BE2C (cell line): ENCODE measurements at regions not wholly inside any gene's neighbourhood (a gene's known extent, or its start where the extent isn't known, plus 50 kb on each side); places are given as distances from the start of the nearest gene placed in this dataset.

Experiments used
- DNase-seq: peaks from one replicate; pipeline ENCODE4 v3.0.0-alpha.2; 2020
- H3K27me3 ChIP-seq: fragments of 250-450 bp; sonication (Bioruptor Pico); 2 replicates; pipeline ENCODE4 v1.5.1; 2020; ENCODE audit warnings: mild to moderate bottlenecking
- H3K36me3 ChIP-seq: fragments of 250-450 bp; sonication (Bioruptor Pico); 2 replicates; pipeline ENCODE4 v1.5.1; 2020; ENCODE audit warnings: mild to moderate bottlenecking
- H3K4me1 ChIP-seq: fragments of 250-450 bp; sonication (Bioruptor Pico); 2 replicates; pipeline ENCODE4 v1.5.1; 2020
- H3K4me3 ChIP-seq: 2 replicates; pipeline ENCODE4 v1.5.1; 2011; ENCODE audit warnings: low read depth, low read length
- H3K9me3 ChIP-seq: fragments of 250-450 bp; sonication (Bioruptor Pico); 2 replicates; pipeline ENCODE4 v1.5.1; 2020
- CTCF ChIP-seq: IDR thresholded peaks from 2 replicates; pipeline ENCODE4 v1.5.1; 2012; ENCODE audit warnings: mild to moderate bottlenecking, low read depth, low read length

GRCh38 chr7:25672496-25672895 is 444.2 kb upstream of the NPVF start:
- Histone ChIP-seq H3K27me3 (no peaks in the 10 kb centered on the region), H3K4me3 (no peak overlapping the region), H3K9me3 (no peaks in the 10 kb centered on the region), H3K36me3 (no peaks in the 10 kb centered on the region), H3K4me1 (peaks cover 36% of the 10 kb centered on the region)
- TF ChIP-seq CTCF = no peak
- no peak for DNase-seq

GRCh38 chr7:25675789-25676474 is 447.6 kb upstream of the NPVF start:
- peaks cover 17% of the 10 kb centered on the region for H3K4me1 ChIP-seq
- H3K9me3 ChIP-seq = no peaks in the 10 kb centered on the region
- DNase-seq = peak; percentile 29
- no peaks in the 10 kb centered on the region for H3K27me3 ChIP-seq
- no peaks in the 10 kb centered on the region for H3K36me3 ChIP-seq
- TF ChIP-seq CTCF = no peak
- no peak overlapping the region for H3K4me3 ChIP-seq

GRCh38 chr7:25677595-25677994 is 449.3 kb upstream of the NPVF start:
- peaks cover 14% of the 10 kb centered on the region for H3K4me1 ChIP-seq
- TF ChIP-seq CTCF = no peak
- no peaks in the 10 kb centered on the region for H3K27me3 ChIP-seq
- no peak for DNase-seq
- no peaks in the 10 kb centered on the region for H3K9me3 ChIP-seq
- no peaks in the 10 kb centered on the region for H3K36me3 ChIP-seq
- H3K4me3 ChIP-seq = no peak overlapping the region

GRCh38 chr7:25678215-25678614 is 449.9 kb upstream of the NPVF start:
- H3K27me3 ChIP-seq = no peaks in the 10 kb centered on the region
- DNase-seq = no peak
- peaks cover 14% of the 10 kb centered on the region for H3K4me1 ChIP-seq
- no peaks in the 10 kb centered on the region for H3K36me3 ChIP-seq
- TF ChIP-seq CTCF = no peak
- H3K4me3 ChIP-seq = no peak overlapping the region
- no peaks in the 10 kb centered on the region for H3K9me3 ChIP-seq

GRCh38 chr7:25680636-25681035 is 452.4 kb upstream of the NPVF start:
- TF ChIP-seq CTCF = no peak
- Histone ChIP-seq H3K4me3 (no peak overlapping the region), H3K36me3 (no peaks in the 10 kb centered on the region), H3K27me3 (no peaks in the 10 kb centered on the region), H3K4me1 (peaks cover 14% of the 10 kb centered on the region), H3K9me3 (no peaks in the 10 kb centered on the region)
- no peak for DNase-seq

GRCh38 chr7:25684360-25684759 is 456.1 kb upstream of the NPVF start:
- DNase-seq = no peak
- no peaks in the 10 kb centered on the region for H3K27me3 ChIP-seq
- no peak for TF ChIP-seq CTCF
- H3K4me3 ChIP-seq = no peak overlapping the region
- no peaks in the 10 kb centered on the region for H3K9me3 ChIP-seq
- H3K36me3 ChIP-seq = no peaks in the 10 kb centered on the region
- no peaks in the 10 kb centered on the region for H3K4me1 ChIP-seq
